Transverse colon (tissue), 4 donors: ENCODE measurements at regions not wholly inside any gene's neighbourhood (a gene's known extent, or its start where the extent isn't known, plus 50 kb on each side); places are given as distances from the start of the nearest gene placed in this dataset.

Experiments
- DNase-seq: peaks from one replicate; pipeline ENCODE4 v3.0.0-alpha.2; 2019
- H3K27ac ChIP-seq, 4 donors: fragments of 200-600 bp; sonication (generic); 2 replicates each; pipeline ENCODE4 v1.5.1; 2016 to 2018; ENCODE audit warnings: inconsistent platforms in 4 of 4
- H3K27me3 ChIP-seq: fragments of 200-600 bp; sonication (generic); 2 replicates; pipeline ENCODE4 v1.5.1; 2017; ENCODE audit warnings: inconsistent platforms
- H3K36me3 ChIP-seq, 4 donors: fragments of 200-600 bp; sonication (generic); 2 replicates each; pipeline ENCODE4 v1.5.1; 2017 to 2019; ENCODE audit warnings: inconsistent platforms in 4 of 4
- H3K4me1 ChIP-seq, 4 donors: fragments of 200-600 bp; sonication (generic); 2 replicates each; pipeline ENCODE4 v1.5.1; 2017 to 2020; ENCODE audit warnings: inconsistent platforms in 4 of 4
- H3K4me3 ChIP-seq, 4 donors: fragments of 200-600 bp; sonication (generic); 1 replicate in 1 of 4; 2 replicates in 3 of 4; pipeline versions ENCODE4 v1.5.1 to v1.6.1; 2017 to 2019; ENCODE audit warnings: inconsistent platforms in 4 of 4
- H3K9me3 ChIP-seq, 2 donors: fragments of 200-600 bp; sonication (generic); 2 replicates each; pipeline ENCODE4 v1.5.1; 2017 to 2019; ENCODE audit warnings: inconsistent platforms in 2 of 2
- CTCF ChIP-seq, 5 experiments: fragments of 200-600 bp in 3 of 5; fragments of 450-650 bp in 2 of 5; sonication (generic) in 3 of 5; IDR thresholded peaks; 1 replicate in 2 of 5; 2 replicates in 3 of 5; pipeline ENCODE4 v1.5.1; 2016 to 2017; ENCODE audit warnings: antibody characterized with exemption in 5 of 5, inconsistent platforms in 3 of 5, mild to moderate bottlenecking in 2 of 5, moderate library complexity in 1 of 5
- EP300 ChIP-seq: sonication (generic); formaldehyde crosslinking; IDR thresholded peaks from one replicate; pipeline ENCODE4 v1.6.1; 2017; ENCODE audit warnings: antibody characterized with exemption, low read depth
- POLR2A ChIP-seq: fragments of 450-650 bp; IDR thresholded peaks from one replicate; pipeline ENCODE4 v1.6.1; 2016; ENCODE audit warnings: antibody characterized with exemption, mild to moderate bottlenecking, moderate library complexity
- POLR2AphosphoS5 ChIP-seq, 3 donors: sonication (generic); formaldehyde crosslinking; IDR thresholded peaks; one replicate each; pipeline ENCODE4 v1.6.1; 2016; ENCODE audit warnings: antibody characterized with exemption in 3 of 3
- WGBS, 2 donors: methylation state at CpG; one replicate each; pipeline ENCODE4 v1.1.5; 2018; ENCODE audit warnings: low coverage in 1 of 2; 5-methylcytosine and 5-hydroxymethylcytosine counted together
- in situ Hi-C, 4 donors: fragments of 200-750 bp; cut with MboI; loops; one replicate each; pipeline versions ENCODE4 v1.15.0 to v1.15.1; 2017; ENCODE audit warnings: low sequenced_read_pairs in 3 of 4, low pct_ligation_motif_present in 1 of 4, low pct_unique_long_range_greater_than_20kb in 1 of 4
- intact Hi-C: fragments of 100-400 bp; cut with DNase I; formaldehyde crosslinking; loops from one replicate; pipeline ENCODE4 v1.15.1; 2023; ENCODE audit warnings: low total_unique reads

- in situ Hi-C loops (no loop called here), intact Hi-C loops (no loop called here)
- no peak for TF ChIP-seq POLR2AphosphoS5 (IDR thresholded peaks at IDR 0.05)
- DNase-seq = no peak
- no peak overlapping the region for H3K27ac ChIP-seq
- no peak overlapping the region for H3K4me3 ChIP-seq
- no peaks in the 10 kb centered on the region for H3K4me1 ChIP-seq
- WGBS, 2 donors = 87% methylated on average over 7 of the region's 7 CpGs; no CpG with 5 or more reads in 1 of the 2 donors
- no peaks in the 10 kb centered on the region for H3K36me3 ChIP-seq
- no peaks in the 10 kb centered on the region for H3K27me3 ChIP-seq
- H3K9me3 ChIP-seq = no peaks in the 10 kb centered on the region
These were observed 1519.7 kb downstream of the BRD1 start for GRCh38 chr22:48307931-48308330.

GRCh38 chr22:48306785-48307510, 1520.7 kb downstream of the BRD1 start:
- TF ChIP-seq POLR2A = no peak
- TF ChIP-seq POLR2AphosphoS5 (IDR thresholded peaks at IDR 0.05) = no peak
- TF ChIP-seq CTCF (IDR thresholded peaks at IDR 0.05) = no peak
- TF ChIP-seq EP300 = no peak
- no peak overlapping the region for H3K27ac ChIP-seq
- no peak overlapping the region for H3K4me3 ChIP-seq
- no peak for DNase-seq
- in situ Hi-C loops (no loop called here), intact Hi-C loops (no loop called here)
- no peaks in the 10 kb centered on the region for H3K9me3 ChIP-seq
- H3K4me1 ChIP-seq = no peaks in the 10 kb centered on the region
- H3K36me3 ChIP-seq = no peaks in the 10 kb centered on the region
- no peaks in the 10 kb centered on the region for H3K27me3 ChIP-seq
- 89% methylated on average over 19 of the region's 19 CpGs; no CpG with 5 or more reads in 1 of the 2 donors for WGBS, 2 donors

GRCh38 chr22:48306284-48306683, 1521.4 kb downstream of the BRD1 start:
- no peak overlapping the region for H3K4me3 ChIP-seq
- H3K9me3 ChIP-seq = no peaks in the 10 kb centered on the region
- TF ChIP-seq CTCF (IDR thresholded peaks at IDR 0.05) (no peak), POLR2A (no peak), EP300 (no peak), POLR2AphosphoS5 (IDR thresholded peaks at IDR 0.05) (no peak)
- WGBS, 2 donors = 81% methylated on average over 8 of the region's 8 CpGs; no CpG with 5 or more reads in 1 of the 2 donors
- in situ Hi-C loops = no loop called here
- no peaks in the 10 kb centered on the region for H3K4me1 ChIP-seq
- no peak overlapping the region for H3K27ac ChIP-seq
- DNase-seq = no peak
- H3K36me3 ChIP-seq = no peaks in the 10 kb centered on the region
- intact Hi-C loops = no loop called here
- H3K27me3 ChIP-seq = no peaks in the 10 kb centered on the region

- Histone ChIP-seq H3K4me3 (no peak overlapping the region), H3K9me3 (no peaks in the 10 kb centered on the region), H3K27ac (no peak overlapping the region), H3K36me3 (no peaks in the 10 kb centered on the region), H3K27me3 (no peaks in the 10 kb centered on the region), H3K4me1 (no peaks in the 10 kb centered on the region)
- no peak for DNase-seq
- in situ Hi-C loops (no loop called here), intact Hi-C loops (no loop called here)
- 77 to 88% methylated on average over 9 to 14 of the region's 14 CpGs for WGBS, 2 donors
- TF ChIP-seq EP300 = no peak
- no peak for TF ChIP-seq CTCF (IDR thresholded peaks at IDR 0.05)
- no peak for TF ChIP-seq POLR2A
- no peak for TF ChIP-seq POLR2AphosphoS5 (IDR thresholded peaks at IDR 0.05)
These were observed 1521.9 kb downstream of the BRD1 start for GRCh38 chr22:48305726-48306235.
